ENCODE measurements at regions not wholly inside any gene's neighbourhood (a gene's known extent, or its start where the extent isn't known, plus 50 kb on each side); places are given as distances from the start of the nearest gene placed in this dataset.

DNA sequence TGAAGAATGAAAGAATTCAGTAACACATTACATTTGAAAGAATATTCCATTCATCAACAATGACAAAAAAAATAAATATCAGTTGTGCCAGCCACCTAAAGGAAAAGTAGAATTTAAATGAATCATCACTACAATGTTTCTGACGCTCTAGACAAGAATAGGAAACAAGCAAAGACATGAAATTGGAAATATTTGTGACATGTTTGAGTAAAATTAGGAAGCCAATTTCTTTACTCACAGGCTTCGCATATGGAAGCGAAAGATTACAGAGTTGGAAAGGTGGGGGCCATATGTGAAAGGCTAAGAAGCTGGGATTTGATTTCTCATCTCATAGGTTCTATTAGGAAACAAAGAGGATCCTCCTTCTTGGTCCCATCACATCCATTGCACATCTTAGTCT is 279.0 kb downstream of the IPO8 start:
- TF ChIP-seq, protein P1, sequence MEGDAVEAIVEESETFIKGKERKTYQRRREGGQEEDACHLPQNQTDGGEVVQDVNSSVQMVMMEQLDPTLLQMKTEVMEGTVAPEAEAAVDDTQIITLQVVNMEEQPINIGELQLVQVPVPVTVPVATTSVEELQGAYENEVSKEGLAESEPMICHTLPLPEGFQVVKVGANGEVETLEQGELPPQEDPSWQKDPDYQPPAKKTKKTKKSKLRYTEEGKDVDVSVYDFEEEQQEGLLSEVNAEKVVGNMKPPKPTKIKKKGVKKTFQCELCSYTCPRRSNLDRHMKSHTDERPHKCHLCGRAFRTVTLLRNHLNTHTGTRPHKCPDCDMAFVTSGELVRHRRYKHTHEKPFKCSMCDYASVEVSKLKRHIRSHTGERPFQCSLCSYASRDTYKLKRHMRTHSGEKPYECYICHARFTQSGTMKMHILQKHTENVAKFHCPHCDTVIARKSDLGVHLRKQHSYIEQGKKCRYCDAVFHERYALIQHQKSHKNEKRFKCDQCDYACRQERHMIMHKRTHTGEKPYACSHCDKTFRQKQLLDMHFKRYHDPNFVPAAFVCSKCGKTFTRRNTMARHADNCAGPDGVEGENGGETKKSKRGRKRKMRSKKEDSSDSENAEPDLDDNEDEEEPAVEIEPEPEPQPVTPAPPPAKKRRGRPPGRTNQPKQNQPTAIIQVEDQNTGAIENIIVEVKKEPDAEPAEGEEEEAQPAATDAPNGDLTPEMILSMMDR (IDR thresholded peaks at IDR 0.05; ENCODE audit: insufficient read depth, low read depth, low read length) = no peak
- H3K4me3 ChIP-seq (ENCODE audit: low read depth, low read length) = no peak overlapping the region
- no peak for DNase-seq (ENCODE audit: low read depth)

GRCh38 chr12:30415777-30416176 is 279.9 kb downstream of the IPO8 start:
- TF ChIP-seq, protein P1 (IDR thresholded peaks at IDR 0.05; ENCODE audit: insufficient read depth, low read depth, low read length) = no peak
- DNase-seq (ENCODE audit: low read depth) = no peak
- no peak overlapping the region for H3K4me3 ChIP-seq (ENCODE audit: low read depth, low read length)

DNA sequence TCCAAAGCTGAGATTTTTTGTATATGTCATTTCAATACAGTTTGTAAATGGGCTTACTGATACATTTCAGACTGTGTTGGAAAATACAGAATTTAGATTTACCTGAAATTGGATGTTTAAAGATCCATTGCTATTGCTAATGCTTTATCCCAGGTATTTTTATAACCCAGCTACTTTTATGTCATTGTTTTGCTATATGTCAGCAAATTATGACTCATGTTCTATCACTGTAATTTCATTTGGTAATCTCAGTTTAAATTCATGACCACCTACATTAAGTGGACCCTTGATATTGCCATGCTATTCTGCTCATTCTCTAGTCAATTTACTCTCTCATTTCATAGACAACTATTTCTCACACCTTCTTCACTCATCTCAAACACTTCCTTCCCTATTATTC is 281.2 kb downstream of the IPO8 start:
- no peak for DNase-seq (ENCODE audit: low read depth)
- H3K4me3 ChIP-seq (ENCODE audit: low read depth, low read length) = no peak overlapping the region
- TF ChIP-seq, protein P1 (IDR thresholded peaks at IDR 0.05; ENCODE audit: insufficient read depth, low read depth, low read length) = no peak

DNA sequence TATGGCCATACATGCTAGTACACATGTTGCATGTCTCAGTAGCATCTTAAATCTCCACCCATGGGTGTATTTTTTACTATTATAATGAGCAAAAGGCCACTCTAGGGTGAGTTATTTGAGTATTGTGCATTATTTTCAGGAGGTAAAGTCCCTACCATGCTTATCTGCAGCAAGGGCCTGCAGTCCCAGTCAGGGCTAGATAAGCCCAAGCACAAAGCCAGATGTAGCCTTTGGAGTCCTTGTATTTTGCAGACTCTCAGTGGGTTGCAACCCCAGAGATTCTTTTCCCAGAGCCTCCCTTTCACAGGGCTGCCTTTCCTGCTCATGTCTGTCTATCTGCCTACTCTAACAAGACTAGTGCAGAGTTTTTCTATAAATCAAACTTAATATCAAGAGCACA is 295.3 kb downstream of the IPO8 start:
- TF ChIP-seq, protein P1 (IDR thresholded peaks at IDR 0.05; ENCODE audit: insufficient read depth, low read depth, low read length) = no peak
- DNase-seq (ENCODE audit: low read depth) = no peak
- H3K4me3 ChIP-seq (ENCODE audit: low read depth, low read length) = no peak overlapping the region

DNA sequence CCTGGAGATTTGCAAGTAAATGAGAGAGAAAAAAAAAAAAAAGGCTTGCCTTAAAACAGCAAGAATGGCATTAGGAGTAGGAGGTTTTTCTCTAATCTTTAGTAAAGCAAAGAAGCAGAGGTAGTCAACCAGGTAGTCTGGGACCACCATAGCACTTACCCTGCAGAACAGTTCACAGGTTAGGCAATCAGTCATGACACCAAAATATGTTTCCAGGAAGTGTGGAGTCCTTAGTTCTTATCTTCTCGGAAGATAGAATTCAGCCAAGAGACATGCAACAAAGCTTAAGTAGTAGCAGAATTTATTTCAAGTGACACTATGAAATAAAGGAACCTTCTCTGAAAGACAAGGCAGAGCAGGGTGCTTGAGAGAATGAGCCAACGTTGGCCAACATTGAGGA is 295.8 kb downstream of the IPO8 start:
- H3K4me3 ChIP-seq (ENCODE audit: low read depth, low read length) = no peak overlapping the region
- no peak for DNase-seq (ENCODE audit: low read depth)
- TF ChIP-seq, protein P1 (IDR thresholded peaks at IDR 0.05; ENCODE audit: insufficient read depth, low read depth, low read length) = no peak

- no peak overlapping the region for H3K4me3 ChIP-seq (ENCODE audit: low read depth, low read length)
- TF ChIP-seq, protein P1 (IDR thresholded peaks at IDR 0.05; ENCODE audit: insufficient read depth, low read depth, low read length) = no peak
- no peak for DNase-seq (ENCODE audit: low read depth)
Observed at GRCh38 chr12:30396576-30396975, 299.1 kb downstream of the IPO8 start.

- no peak overlapping the region for H3K4me3 ChIP-seq (ENCODE audit: low read depth, low read length)
- no peak for DNase-seq (ENCODE audit: low read depth)
- TF ChIP-seq, protein P1 (IDR thresholded peaks at IDR 0.05; ENCODE audit: insufficient read depth, low read depth, low read length) = no peak
Observed at GRCh38 chr12:30395190-30395589, 300.5 kb downstream of the IPO8 start.
